HFF-Myc (cell line): ENCODE measurements at regions not wholly inside any gene's neighbourhood (a gene's known extent, or its start where the extent isn't known, plus 50 kb on each side); places are given as distances from the start of the nearest gene placed in this dataset.

ENCODE experiments used
- DNase-seq: peaks from one replicate; pipeline ENCODE4 v3.0.0-alpha.2; 2011; ENCODE audit warnings: low read depth; ENCODE audit errors: extremely low read depth
- H3K4me3 ChIP-seq: replicated peaks from 2 replicates; pipeline ENCODE4 v1.5.1; 2011; ENCODE audit warnings: low read depth, mild to moderate bottlenecking, control low read depth, low read length
- TF ChIP-seq, protein P1 (sequence below): IDR thresholded peaks from 2 replicates; pipeline ENCODE4 v1.5.1; 2012; ENCODE audit warnings: mild to moderate bottlenecking, low read depth, low read length, control low read depth; ENCODE audit errors: missing control alignments

DNA sequence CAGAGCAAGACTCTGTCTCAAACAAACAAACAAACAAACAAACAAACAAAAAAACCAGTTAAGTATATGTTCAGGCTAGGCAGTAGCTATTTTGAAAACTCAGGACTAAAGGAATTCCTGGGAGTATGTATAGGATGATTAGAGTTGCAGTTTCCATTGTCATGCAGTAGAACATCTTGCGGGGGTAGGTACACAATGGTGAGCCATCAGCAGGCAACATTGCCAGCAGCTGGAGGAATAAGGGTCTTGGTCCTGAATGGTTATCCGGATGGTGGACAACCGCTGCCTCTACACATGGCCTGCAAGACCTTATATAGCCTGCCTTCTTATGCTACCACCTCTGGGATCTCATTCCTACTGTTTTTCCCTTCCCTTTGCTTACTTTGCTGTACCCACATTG, 297.5 kb downstream of the SOX4 start:
- no peak for DNase-seq
- no peak overlapping the region for H3K4me3 ChIP-seq
- TF ChIP-seq, protein P1, sequence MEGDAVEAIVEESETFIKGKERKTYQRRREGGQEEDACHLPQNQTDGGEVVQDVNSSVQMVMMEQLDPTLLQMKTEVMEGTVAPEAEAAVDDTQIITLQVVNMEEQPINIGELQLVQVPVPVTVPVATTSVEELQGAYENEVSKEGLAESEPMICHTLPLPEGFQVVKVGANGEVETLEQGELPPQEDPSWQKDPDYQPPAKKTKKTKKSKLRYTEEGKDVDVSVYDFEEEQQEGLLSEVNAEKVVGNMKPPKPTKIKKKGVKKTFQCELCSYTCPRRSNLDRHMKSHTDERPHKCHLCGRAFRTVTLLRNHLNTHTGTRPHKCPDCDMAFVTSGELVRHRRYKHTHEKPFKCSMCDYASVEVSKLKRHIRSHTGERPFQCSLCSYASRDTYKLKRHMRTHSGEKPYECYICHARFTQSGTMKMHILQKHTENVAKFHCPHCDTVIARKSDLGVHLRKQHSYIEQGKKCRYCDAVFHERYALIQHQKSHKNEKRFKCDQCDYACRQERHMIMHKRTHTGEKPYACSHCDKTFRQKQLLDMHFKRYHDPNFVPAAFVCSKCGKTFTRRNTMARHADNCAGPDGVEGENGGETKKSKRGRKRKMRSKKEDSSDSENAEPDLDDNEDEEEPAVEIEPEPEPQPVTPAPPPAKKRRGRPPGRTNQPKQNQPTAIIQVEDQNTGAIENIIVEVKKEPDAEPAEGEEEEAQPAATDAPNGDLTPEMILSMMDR: no peak

DNA sequence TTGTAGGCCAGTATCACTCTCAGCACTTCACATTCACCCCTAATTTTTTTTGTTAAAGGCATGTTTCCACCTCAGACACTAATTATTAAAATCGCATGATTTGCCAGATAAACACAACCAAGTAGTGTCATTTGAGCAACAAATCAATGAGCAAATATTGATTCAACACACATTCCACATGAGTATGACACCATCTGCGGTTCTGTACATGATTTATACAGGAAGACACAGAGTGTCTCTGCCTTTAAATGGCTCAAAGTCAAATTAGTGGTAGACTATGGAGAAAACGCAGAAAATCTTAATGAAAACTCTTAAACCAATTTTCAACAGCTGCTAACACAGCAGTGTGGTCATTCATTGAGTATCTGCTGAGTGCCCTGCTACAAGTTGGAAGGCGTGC, 300.2 kb downstream of the SOX4 start:
- DNase-seq: no peak

DNA sequence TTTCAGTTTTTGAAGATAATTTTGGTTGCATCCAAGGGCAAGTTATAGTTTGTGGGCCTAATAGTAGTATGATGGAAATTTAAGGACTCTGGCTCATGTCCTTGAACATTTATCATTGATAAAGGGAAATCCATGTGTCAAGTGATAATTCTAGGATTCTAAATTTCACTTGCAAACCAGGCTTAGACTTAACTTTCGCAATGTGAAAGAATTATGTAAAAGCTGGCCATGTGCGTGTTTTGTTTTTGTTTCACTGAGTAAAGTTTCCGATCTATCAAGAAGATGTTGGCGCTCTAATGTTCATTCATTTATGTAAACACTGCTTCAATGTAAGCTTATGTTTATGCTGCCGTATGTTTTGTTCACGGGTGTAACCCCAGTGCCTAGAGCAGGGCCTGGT, 302.0 kb downstream of the SOX4 start:
- TF ChIP-seq, protein P1: no peak
- H3K4me3 ChIP-seq: no peak overlapping the region
- DNase-seq: no peak

More for the DNA sequence above, 300.2 kb downstream of the SOX4 start:
- H3K4me3 ChIP-seq: no peak overlapping the region
- TF ChIP-seq, protein P1: no peak

DNA sequence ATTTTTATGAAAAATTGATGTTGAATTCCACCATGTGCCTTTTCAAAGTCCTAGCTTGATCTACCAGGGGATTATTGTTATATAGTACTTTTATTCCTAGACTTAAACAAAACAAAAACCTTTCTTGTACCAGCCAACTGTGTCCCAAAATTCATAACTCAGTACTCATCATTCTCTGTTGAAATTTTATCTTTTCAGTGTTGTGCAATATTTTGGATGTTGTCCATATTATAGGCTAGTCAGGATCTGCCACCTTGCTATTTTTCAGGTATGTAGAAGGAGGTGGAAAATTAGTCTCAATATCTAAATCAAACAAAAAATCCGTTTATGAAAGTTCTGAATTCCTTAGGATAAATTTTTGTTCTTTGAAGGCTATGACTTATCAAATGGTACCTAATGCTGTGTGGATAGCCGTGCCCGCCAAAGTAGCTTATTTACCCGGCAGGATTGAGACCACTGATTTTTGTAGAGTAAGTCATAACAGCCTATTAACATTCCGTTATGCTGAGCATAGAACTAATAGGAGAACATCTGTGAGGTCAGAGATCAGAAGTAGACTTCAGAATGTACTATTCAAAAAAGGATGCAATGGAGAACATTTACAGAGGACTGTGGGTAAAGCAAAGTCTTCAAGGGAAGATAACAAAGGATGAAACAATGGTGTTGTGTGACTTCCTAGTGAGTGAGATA, 304.7 kb downstream of the SOX4 start:
- no peak for DNase-seq
- H3K4me3 ChIP-seq: no peak overlapping the region
- TF ChIP-seq, protein P1: no peak

DNA sequence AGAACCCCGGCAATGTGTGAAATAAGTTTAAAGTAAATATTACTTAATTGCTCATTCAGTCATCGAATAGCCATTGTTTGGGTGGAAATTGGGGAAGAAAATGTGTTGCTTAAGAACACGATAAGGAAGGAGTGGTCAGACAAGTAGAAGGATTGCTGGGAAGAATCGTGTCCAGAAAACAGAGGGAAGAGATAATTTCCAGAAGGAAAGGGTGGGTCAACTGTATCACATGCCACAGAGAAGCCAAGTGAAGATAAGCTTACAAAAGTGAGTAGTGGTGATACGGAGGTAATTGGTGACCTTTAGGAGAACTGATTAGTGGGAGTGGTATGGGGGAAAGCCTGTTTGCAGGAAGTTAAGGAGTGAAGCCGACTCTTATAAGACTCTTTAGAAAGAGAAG, 306.2 kb downstream of the SOX4 start:
- H3K4me3 ChIP-seq: no peak overlapping the region
- TF ChIP-seq, protein P1: no peak
- DNase-seq: no peak

DNA sequence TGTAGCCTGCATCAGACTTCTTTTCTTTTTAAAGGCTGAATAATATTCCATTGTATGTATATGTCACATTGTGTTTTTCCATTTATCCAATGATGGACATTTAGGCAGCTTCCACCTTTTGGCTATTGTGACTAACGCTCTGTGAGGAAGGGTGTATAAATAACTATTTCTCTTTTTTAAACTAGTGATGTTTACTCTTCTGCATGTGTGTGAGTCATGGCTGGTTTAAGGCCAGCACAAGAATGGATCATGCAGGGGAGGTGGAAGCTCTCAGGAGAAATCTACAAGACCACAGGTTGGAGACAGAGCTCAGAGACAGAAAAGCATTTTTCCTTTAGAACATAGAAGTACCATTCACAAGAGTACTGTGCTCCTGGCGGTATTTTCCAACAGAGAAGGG, 307.2 kb downstream of the SOX4 start:
- H3K4me3 ChIP-seq: no peak overlapping the region
- no peak for DNase-seq
- TF ChIP-seq, protein P1: no peak
